Chondrocyte (in vitro differentiated cells): ENCODE measurements at regions not wholly inside any gene's neighbourhood (a gene's known extent, or its start where the extent isn't known, plus 50 kb on each side); places are given as distances from the start of the nearest gene placed in this dataset.

Experiments
- DNase-seq: peaks from one replicate; pipeline ENCODE4 v3.0.0; 2021; ENCODE audit warnings: mixed read lengths, low spot score
- H3K27ac Mint-ChIP-seq: one replicate; pipeline ENCODE4 v1.8.0; 2021; ENCODE audit warnings: mild to moderate bottlenecking, moderate library complexity, mixed read lengths; ENCODE audit not compliant: unreplicated experiment
- H3K27me3 Mint-ChIP-seq: 2 replicates; pipeline ENCODE4 v1.8.0; 2021; ENCODE audit warnings: low read depth, mixed read lengths
- H3K36me3 Mint-ChIP-seq: 2 replicates; pipeline ENCODE4 v1.8.0; 2021; ENCODE audit warnings: low read depth, mixed read lengths
- H3K4me1 Mint-ChIP-seq: 2 replicates; pipeline ENCODE4 v1.8.0; 2021; ENCODE audit warnings: low read depth, mild to moderate bottlenecking, mixed read lengths
- H3K4me3 Mint-ChIP-seq: one replicate; pipeline ENCODE4 v1.8.0; 2021; ENCODE audit warnings: mild to moderate bottlenecking, moderate library complexity, mixed read lengths; ENCODE audit not compliant: unreplicated experiment
- H3K9me3 Mint-ChIP-seq: 2 replicates; pipeline ENCODE4 v1.8.0; 2021; ENCODE audit warnings: low read depth, mixed read lengths
- TF ChIP-seq, protein P1 (sequence below): fragments of 200-600 bp; sonication (generic); IDR thresholded peaks from 2 replicates; pipeline ENCODE4 v1.5.0; 2021; ENCODE audit warnings: antibody characterized with exemption, mild to moderate bottlenecking, moderate library complexity

DNA sequence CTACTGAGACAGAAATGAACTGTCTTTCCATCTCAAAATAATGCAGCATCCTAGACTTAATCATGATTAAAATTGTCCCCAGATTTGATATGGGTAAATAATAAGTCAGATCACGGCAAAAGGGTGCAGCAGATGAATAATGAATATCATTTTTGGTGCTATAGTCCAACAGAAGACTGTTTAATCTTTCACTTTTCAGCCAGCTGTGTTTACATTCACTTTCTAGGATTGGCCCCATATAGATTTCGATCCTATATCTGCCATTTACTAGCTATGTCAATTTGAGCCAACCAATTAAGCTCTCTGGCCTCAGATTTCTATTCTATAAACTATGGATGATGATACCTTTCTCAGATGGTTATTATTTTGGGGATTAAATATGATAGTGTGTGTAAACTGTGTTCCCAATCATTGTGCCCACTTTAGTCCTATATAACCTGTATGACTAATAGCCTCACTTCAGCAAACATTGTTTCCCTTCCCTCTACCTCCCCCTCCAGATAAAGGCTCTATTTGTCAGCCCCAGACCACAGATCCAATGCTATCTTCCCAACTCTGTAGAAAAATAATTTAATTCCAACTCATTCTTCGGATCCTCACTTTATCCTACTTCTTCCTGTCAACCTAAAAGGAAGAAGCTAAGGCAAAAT lies 53.6 kb upstream of the NT5E start:
- Mint-ChIP-seq H3K27ac (no peak overlapping the region), H3K4me3 (no peak overlapping the region), H3K36me3 (no peaks in the 10 kb centered on the region), H3K4me1 (peaks cover 20% of the 10 kb centered on the region), H3K9me3 (peaks cover 2% of the 10 kb centered on the region), H3K27me3 (no peaks in the 10 kb centered on the region)
- no peak for DNase-seq
- TF ChIP-seq, protein P1, sequence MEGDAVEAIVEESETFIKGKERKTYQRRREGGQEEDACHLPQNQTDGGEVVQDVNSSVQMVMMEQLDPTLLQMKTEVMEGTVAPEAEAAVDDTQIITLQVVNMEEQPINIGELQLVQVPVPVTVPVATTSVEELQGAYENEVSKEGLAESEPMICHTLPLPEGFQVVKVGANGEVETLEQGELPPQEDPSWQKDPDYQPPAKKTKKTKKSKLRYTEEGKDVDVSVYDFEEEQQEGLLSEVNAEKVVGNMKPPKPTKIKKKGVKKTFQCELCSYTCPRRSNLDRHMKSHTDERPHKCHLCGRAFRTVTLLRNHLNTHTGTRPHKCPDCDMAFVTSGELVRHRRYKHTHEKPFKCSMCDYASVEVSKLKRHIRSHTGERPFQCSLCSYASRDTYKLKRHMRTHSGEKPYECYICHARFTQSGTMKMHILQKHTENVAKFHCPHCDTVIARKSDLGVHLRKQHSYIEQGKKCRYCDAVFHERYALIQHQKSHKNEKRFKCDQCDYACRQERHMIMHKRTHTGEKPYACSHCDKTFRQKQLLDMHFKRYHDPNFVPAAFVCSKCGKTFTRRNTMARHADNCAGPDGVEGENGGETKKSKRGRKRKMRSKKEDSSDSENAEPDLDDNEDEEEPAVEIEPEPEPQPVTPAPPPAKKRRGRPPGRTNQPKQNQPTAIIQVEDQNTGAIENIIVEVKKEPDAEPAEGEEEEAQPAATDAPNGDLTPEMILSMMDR: no peak

DNA sequence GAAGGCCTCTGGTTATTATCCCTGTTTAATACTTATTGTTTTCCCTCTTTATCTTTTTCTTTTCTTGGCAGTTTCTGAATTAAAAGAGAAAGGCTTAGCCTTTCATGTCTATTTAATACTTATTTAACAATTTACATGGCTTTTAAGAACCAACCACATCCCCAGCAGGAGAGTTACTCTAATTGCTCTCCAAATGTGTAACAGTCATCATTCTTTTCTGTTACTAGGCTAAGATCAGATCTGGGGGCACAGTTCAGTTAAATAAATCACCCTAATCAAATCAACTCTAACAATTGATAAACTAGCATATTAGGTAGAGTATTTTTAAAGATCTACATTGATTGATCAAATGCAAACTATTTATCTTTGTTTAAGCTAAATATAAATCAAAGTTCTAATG lies 54.1 kb upstream of the NT5E start:
- no peaks in the 10 kb centered on the region for H3K27me3 Mint-ChIP-seq
- TF ChIP-seq, protein P1: no peak
- H3K4me3 Mint-ChIP-seq: no peak overlapping the region
- no peaks in the 10 kb centered on the region for H3K36me3 Mint-ChIP-seq
- H3K4me1 Mint-ChIP-seq: peaks cover 17% of the 10 kb centered on the region
- DNase-seq: no peak
- peaks cover 2% of the 10 kb centered on the region for H3K9me3 Mint-ChIP-seq
- no peak overlapping the region for H3K27ac Mint-ChIP-seq

DNA sequence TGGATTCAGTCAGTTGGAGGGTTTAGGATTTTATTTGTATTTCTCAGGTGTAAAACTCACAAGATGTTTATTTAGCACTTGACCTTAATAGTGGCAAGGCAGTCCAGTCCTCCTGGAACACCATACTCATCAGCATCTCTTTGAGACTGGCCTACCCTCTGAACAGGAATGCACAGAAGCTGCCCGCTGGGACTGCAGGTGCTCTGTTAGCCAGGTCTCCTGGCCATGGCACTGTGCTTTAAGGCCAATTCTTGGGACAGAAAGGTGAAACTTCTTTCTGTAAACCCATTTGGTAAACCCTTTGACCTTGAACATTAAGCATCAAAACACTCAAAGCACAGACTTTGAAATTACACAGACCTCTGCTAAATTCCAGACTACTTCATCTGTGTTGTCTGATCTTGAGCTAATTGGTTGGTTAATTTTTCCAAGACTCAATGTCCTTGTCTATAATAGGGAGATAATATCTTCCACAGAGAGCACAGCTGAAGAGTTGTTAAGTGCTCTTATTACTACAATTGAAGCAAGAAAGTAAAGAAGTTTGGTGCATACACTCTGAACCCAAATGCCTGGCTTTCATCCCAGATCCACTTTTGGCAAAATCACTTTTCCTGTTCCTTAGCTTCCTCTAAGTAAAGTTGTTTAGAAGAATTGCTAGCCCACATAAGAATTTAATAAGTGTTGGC lies 54.9 kb upstream of the NT5E start:
- TF ChIP-seq, protein P1: no peak
- peaks cover 14% of the 10 kb centered on the region for H3K4me1 Mint-ChIP-seq
- no peak overlapping the region for H3K27ac Mint-ChIP-seq
- H3K9me3 Mint-ChIP-seq: peaks cover 2% of the 10 kb centered on the region
- DNase-seq: no peak
- H3K36me3 Mint-ChIP-seq: no peaks in the 10 kb centered on the region
- no peaks in the 10 kb centered on the region for H3K27me3 Mint-ChIP-seq
- no peak overlapping the region for H3K4me3 Mint-ChIP-seq

DNA sequence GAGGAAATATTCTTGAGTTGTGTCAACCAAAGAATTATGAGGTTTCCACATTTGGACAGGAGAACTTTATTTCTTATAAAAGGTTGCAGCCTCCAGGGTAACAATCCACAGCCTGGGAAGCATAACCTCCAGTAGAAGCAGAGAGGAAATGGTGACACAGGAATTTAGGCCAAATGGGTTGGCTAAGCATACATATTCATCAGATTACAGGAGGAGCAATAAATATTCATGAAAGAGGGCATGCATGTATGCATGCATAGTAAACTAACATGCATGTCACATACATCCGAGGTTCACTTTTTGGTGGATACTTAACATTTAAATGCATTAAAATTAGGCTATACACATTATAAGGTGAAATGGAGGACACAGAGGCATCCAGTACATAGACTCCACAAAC lies 55.7 kb upstream of the NT5E start:
- Mint-ChIP-seq H3K9me3 (peaks cover 2% of the 10 kb centered on the region), H3K27ac (no peak overlapping the region), H3K36me3 (no peaks in the 10 kb centered on the region)

DNA sequence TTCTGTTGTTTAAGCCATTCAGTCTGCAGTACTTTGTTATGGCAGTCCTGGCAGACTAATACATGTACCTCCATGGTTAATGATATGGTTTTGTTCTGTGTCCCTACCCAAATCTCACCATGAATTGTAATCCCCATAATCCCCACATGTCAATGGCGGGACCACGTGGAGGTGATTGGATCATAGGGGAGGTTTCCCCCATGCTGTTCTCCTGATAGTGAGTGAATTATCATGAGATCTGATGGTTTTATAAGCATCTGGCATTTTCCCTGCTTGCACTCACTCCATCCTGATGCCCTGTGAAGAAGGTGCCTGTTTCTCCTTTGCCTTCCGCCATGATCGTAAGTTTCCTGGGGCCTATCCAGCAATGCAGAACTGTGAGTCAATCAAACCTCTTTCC lies 57.5 kb upstream of the NT5E start:
- Mint-ChIP-seq H3K36me3 (no peaks in the 10 kb centered on the region), H3K27ac (no peak overlapping the region), H3K4me1 (peaks cover 7% of the 10 kb centered on the region), H3K9me3 (peaks cover 2% of the 10 kb centered on the region), H3K27me3 (no peaks in the 10 kb centered on the region), H3K4me3 (no peak overlapping the region)
- DNase-seq: no peak
- TF ChIP-seq, protein P1: no peak

More for the DNA sequence above, 55.7 kb upstream of the NT5E start:
- peaks cover 7% of the 10 kb centered on the region for H3K4me1 Mint-ChIP-seq
- DNase-seq: no peak
- no peak overlapping the region for H3K4me3 Mint-ChIP-seq
- TF ChIP-seq, protein P1: no peak
- H3K27me3 Mint-ChIP-seq: no peaks in the 10 kb centered on the region
